ENCODE measurements at regions not wholly inside any gene's neighbourhood (a gene's known extent, or its start where the extent isn't known, plus 50 kb on each side); places are given as distances from the start of the nearest gene placed in this dataset.

GRCh38 chr5:123808461-123809380 lies 296.7 kb downstream of the CSNK1G3 start:
- no peak for DNase-seq (ENCODE audit: low spot score)

- peak; percentile 42 for DNase-seq (ENCODE audit: low spot score)
Measured at GRCh38 chr5:123807177-123807945, 295.4 kb downstream of the CSNK1G3 start.

GRCh38 chr5:123806644-123807043 lies 294.7 kb downstream of the CSNK1G3 start:
- no peak for DNase-seq (ENCODE audit: low spot score)

GRCh38 chr5:123805300-123805699 lies 293.3 kb downstream of the CSNK1G3 start:
- DNase-seq (ENCODE audit: low spot score) = no peak

- DNase-seq (ENCODE audit: low spot score) = no peak
Measured at GRCh38 chr5:123803359-123803758, 291.4 kb downstream of the CSNK1G3 start.

DNA sequence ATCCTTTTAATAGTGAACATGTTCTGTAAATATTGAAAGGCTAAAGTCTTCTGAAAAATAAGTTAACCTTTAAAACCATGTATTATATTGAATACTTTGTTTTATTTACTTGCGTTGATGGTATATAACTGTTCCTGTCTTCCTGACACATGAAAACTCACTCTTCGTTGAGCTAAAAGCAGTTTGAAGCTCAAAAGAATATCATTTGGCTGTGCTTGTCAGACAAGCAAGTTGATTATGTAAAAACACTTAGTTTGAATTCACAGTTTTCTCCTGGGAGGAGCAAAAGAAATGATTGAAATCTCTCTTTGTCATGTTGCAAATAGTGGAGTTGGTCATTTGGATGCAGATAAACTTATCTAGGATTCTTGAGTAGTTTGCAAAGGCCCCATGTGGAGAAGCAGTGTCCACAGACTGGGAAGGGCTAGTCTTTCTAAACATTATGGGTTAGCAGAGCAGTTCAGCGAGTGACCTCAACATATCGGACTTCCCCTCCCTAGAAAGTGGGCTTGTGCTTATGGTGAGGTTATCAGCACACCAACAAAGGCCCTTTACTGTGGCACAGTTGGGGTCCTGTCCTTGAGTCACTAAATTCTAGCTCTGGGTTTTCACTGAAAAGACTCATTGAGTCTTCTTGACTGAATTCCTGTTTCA lies 290.4 kb downstream of the CSNK1G3 start:
- DNase-seq (ENCODE audit: low spot score) = no peak

DNA sequence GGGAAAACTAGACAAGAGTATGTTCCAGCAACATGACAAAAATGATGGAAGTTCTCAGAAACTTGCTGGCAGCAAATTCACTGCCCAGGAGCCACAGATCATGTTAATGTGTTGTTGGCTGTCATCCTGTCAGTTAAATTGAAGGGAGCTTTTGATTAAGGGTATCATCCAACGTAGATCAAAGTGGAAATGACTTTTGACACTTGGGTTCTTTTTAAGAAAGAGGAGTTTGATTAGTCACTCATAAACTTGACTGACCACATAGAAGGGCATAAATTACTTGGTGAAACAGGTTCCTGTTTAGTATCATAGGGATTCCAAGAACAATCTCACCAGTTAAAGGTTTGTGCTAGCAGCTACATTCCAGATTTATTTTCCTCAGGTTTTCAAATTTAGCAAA lies 288.7 kb downstream of the CSNK1G3 start:
- no peak for DNase-seq (ENCODE audit: low spot score)

- DNase-seq (ENCODE audit: low spot score) = no peak
Measured at GRCh38 chr5:123795688-123796087, 283.7 kb downstream of the CSNK1G3 start.

DNA sequence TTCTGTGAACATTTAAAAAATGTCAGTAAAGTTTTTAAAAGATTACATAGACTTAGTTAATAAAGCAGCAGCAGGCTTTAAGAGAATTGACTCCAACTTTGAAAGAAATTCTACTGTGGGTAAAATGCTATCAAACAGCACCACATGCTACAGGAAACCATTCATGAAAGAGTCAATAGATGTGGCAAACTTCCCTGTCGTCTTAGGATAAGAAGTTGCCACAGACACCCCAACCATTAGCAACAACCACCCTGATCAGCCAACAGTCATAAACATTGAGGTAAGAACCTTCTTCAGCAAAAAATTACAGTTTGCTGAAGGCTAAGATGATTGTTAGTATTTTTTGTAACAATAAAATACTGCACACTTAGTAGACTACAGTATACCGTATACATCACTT lies 278.2 kb downstream of the CSNK1G3 start:
- no peak for DNase-seq (ENCODE audit: low spot score)

- no peak for DNase-seq (ENCODE audit: low spot score)
Measured at GRCh38 chr5:123787635-123788034, 275.7 kb downstream of the CSNK1G3 start.

GRCh38 chr5:123787136-123787535 lies 275.2 kb downstream of the CSNK1G3 start:
- no peak for DNase-seq (ENCODE audit: low spot score)

DNA sequence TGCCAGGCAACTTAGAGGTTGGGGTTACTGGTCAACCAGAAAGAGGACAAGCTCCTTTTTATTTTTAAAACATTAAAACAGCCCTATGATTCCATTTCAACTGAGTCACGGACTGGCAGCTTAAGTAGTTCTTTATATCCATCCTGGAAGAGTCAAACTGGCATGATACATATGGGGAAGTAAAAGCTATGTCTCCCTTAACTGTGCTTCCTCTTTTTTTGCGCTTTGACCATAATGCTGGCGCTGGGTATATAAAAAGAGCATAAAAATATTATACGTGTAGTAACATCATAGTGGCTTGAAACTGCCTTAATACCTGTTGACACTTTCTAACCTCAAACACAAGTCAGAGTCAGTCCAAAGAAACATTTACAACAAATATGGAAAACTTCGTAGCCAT lies 274.4 kb downstream of the CSNK1G3 start:
- DNase-seq (ENCODE audit: low spot score) = no peak

- no peak for DNase-seq (ENCODE audit: low spot score)
Measured at GRCh38 chr5:123785162-123786071, 273.4 kb downstream of the CSNK1G3 start.

DNA sequence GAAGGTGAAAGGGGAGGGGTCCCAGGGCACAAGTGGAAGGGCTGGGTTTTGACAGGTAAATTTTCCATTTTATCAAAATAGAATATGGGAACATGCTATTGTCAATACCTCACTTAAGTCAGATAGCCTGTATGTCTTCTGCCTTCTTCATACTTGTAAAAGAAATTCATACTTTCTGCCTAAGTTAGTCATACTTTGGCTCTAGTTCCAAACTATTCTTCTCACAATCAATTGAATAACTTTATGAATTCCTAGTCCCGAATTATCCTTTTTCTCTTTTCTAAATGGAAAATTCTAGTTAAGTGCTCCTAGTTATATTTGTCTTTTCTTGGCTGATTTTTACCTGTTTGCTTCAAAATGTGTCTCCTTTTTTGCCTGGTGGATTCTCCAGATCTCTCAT lies 271.4 kb downstream of the CSNK1G3 start:
- DNase-seq (ENCODE audit: low spot score) = no peak

DNA sequence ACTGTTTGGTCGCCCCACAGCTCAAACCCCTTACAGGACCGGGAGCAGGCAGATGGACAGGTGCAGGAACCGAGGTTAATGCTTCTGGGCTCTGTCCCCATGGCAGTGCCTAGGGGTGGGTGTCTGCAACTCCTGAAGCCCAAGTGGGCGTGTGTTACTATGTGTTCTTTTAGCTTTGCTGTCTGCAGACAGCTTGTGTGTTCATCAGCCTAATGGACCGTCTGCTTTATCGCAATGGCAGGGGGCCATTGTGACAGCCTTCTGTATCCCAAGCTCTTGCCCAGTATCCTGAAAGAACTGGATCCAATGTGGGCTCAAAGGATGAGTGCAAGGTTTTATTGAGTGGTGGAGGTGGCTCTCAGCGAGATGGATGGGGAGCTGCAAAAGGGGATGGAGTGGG lies 266.7 kb downstream of the CSNK1G3 start:
- no peak for DNase-seq (ENCODE audit: low spot score)

DNA sequence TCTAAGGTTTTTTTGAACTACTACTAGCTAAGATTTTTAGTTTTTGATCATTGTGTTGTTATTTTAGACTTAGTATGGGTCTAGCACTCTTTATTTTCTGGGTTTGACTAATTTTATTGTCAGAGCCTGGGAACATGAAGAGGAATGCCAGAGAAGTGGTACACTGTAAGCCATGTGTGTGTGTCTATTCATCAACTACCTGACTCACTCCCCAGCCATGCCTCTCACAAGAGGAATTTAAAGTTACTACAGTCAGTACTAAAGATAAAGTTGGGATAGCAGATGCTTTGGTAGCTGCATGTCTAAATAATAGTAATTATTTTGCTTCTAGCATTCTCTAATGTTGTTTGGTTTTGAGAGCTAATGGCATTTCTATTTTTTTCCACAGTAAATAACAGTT lies 264.8 kb downstream of the CSNK1G3 start:
- peak; percentile 3 for DNase-seq (ENCODE audit: low spot score)

GRCh38 chr5:123771715-123772114 lies 259.7 kb downstream of the CSNK1G3 start:
- no peak for DNase-seq (ENCODE audit: low spot score)

GRCh38 chr5:123763201-123763600 lies 251.2 kb downstream of the CSNK1G3 start:
- DNase-seq (ENCODE audit: low spot score) = no peak

- DNase-seq (ENCODE audit: low spot score) = no peak
Measured at GRCh38 chr5:123756816-123757215, 244.8 kb downstream of the CSNK1G3 start.

GRCh38 chr5:123756318-123756665 lies 244.3 kb downstream of the CSNK1G3 start:
- DNase-seq (ENCODE audit: low spot score) = no peak

DNA sequence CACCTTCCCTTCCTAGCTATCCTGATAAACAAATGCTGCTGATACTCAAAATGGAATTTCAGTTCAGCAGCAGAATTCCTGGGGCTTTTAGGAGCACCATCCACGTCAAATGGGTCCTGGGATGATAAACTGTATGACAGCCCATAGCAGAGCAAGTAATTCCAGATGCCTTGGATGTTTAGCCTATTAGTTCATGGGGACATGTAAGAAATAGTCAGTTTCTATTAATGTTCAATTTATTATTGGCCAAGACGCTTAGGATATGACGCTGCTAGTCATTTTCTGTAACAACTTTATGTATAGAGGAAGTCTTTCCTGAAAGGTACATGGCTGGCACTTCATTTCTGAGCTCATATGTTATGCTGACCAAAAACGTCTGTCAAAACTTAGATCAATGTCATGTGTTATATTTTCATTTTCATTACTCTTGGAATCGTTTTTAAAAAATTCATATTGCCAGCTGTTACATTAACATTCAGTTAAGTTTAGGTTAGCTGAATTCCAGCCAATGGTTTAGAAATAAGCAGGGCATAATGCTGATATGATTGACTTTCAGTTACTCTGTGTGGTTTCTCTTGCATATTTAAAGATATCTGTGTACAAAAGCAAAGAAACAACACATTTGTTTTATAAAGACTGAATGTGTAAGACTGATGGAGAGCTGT lies 243.8 kb downstream of the CSNK1G3 start:
- no peak for DNase-seq (ENCODE audit: low spot score)

Data from COLO829 (cell line).